ENCODE measurements at regions not wholly inside any gene's neighbourhood (a gene's known extent, or its start where the extent isn't known, plus 50 kb on each side); places are given as distances from the start of the nearest gene placed in this dataset.

DNA sequence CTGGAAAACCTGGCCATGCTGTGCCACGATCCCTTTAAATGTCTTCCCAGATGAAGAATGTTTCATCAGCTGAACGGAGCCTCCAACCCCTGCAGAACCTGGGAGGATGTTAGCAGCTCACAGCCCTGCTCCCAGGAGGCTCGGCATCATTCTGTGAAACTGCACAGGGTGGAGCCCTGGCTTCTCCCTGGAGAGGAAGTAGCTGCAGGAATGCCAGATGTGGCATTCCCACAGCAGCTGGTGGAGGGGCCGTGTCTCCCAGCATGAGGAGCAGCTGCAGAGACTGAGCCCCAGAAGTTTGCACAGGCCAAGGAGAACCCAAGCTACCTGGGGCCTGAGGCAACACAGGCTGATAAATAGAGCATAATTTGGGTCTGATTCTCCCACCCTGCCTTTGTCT, 165.8 kb upstream of the MAP3K1 start:
- H3K27me3 ChIP-seq, result no peaks in the 10 kb centered on the region
- no peak for DNase-seq
- H3K36me3 ChIP-seq, result no peaks in the 10 kb centered on the region
- intact Hi-C loops (cut with DNase I), result no loop called here
- no peak for ATAC-seq
- H3K4me3 ChIP-seq, result no peak overlapping the region
- TF ChIP-seq, protein P1, sequence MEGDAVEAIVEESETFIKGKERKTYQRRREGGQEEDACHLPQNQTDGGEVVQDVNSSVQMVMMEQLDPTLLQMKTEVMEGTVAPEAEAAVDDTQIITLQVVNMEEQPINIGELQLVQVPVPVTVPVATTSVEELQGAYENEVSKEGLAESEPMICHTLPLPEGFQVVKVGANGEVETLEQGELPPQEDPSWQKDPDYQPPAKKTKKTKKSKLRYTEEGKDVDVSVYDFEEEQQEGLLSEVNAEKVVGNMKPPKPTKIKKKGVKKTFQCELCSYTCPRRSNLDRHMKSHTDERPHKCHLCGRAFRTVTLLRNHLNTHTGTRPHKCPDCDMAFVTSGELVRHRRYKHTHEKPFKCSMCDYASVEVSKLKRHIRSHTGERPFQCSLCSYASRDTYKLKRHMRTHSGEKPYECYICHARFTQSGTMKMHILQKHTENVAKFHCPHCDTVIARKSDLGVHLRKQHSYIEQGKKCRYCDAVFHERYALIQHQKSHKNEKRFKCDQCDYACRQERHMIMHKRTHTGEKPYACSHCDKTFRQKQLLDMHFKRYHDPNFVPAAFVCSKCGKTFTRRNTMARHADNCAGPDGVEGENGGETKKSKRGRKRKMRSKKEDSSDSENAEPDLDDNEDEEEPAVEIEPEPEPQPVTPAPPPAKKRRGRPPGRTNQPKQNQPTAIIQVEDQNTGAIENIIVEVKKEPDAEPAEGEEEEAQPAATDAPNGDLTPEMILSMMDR (IDR thresholded peaks at IDR 0.05), result no peak
- peaks cover 0 to 6% of the 10 kb centered on the region in 2 donors for H3K4me1 ChIP-seq
- no peak overlapping the region for H3K27ac ChIP-seq
- H3K9me3 ChIP-seq, result no peaks in the 10 kb centered on the region

DNA sequence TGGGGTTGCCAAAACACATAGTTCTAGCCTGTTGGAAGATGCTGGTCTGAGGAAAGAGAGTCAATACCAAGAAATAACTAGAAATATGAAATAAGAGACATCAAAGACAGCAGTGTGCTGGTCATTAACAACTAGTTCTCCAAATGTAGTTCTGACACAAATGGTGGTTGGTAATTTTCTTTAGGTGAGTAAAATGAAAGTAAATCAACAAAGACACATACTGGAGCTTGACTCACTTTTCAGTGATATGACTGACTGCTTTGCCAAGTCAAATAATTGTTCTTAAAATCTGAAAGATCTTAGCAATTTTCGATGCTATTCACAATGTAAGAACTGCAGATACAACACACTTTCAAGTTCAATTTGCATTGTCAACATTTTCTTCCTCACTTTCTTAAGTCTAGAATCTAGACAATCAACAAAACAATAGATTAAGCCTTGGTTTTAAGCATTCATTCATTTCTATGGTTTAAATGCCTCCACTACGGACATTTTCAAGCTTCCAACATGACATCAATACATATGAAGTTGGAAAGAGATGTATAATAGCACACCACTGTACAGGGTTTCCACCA, 166.8 kb upstream of the MAP3K1 start:
- no peak for ATAC-seq
- H3K36me3 ChIP-seq, result no peaks in the 10 kb centered on the region
- no peak overlapping the region for H3K27ac ChIP-seq
- H3K4me3 ChIP-seq, result no peak overlapping the region
- TF ChIP-seq, protein P1 (IDR thresholded peaks at IDR 0.05), result no peak
- peaks cover 0 to 6% of the 10 kb centered on the region in 2 donors for H3K4me1 ChIP-seq
- H3K9me3 ChIP-seq, result no peaks in the 10 kb centered on the region
- no peak for DNase-seq
- intact Hi-C loops (cut with DNase I), result no loop called here
- no peaks in the 10 kb centered on the region for H3K27me3 ChIP-seq

DNA sequence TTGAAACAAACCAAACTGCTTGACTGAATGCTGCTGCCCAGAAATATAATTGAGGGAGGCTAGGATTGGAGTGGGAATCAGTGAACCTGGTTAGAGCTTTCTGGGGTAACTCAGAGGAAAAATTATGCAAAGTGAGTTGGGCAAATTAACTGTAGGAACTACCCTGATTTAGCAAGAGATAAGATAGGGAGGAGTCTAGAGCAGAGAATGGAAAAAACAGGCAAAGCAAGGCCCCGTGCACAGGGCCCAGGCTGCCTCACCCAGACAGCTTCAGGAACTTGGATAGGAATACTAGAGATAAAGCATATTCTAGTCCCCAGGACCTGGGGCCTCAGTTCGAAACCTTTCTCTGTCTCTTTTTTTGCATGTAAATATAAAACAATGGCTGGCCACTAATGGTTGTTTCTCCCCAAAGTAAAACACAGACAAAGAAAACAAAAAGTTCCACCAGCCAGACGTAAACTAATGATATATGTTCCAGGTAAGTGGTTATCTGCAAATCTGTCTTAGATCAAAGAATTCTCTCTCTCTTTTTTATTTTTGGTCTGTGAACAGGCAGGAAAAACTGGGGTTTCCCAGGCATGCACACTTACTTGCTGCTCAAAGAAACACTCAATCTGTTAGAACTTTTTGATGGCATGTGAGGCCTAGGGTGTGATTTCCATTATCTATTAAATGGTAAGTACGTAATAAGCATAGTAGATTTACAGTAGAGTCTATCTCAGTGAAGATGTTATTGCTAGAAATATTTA, 168.1 kb upstream of the MAP3K1 start:
- intact Hi-C loops (cut with DNase I), result no loop called here
- H3K4me1 ChIP-seq, result peaks cover 0 to 6% of the 10 kb centered on the region in 2 donors
- ATAC-seq (no peak), DNase-seq (no peak)
- no peaks in the 10 kb centered on the region for H3K36me3 ChIP-seq
- no peaks in the 10 kb centered on the region for H3K27me3 ChIP-seq
- H3K27ac ChIP-seq, result no peak overlapping the region
- no peaks in the 10 kb centered on the region for H3K9me3 ChIP-seq
- H3K4me3 ChIP-seq, result no peak overlapping the region
- TF ChIP-seq, protein P1 (IDR thresholded peaks at IDR 0.05), result no peak

DNA sequence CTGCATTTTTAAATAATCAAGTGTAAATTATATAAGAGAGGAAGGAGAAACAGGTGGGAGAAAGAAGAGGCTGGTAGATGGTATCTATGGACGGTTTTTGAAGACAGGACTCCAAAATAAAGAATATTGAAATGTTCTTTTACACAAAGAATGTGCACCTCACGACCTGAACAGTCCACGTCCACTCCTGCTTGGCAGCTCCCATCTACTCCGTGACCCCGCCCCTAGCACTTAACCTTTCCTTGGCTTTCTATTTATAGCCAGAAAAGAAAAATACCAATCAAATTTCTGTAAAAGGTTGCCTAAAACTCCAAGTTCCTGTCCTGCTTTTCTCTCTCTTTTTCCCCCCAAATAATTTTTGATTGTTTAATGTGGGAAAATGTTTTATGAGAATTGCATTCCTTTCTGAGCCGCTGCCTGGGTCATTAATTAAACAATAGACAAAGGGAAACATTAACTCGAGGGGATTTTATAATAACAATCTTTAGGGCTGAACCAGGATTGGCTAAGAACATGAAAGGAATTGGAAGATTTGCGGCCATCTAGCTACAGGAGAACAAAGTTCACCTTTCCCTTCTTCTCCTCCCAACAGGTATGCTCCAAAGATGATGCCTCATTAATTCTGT, 173.6 kb upstream of the MAP3K1 start:
- H3K27ac ChIP-seq, result no peak overlapping the region
- H3K4me1 ChIP-seq, result peaks cover 8 to 25% of the 10 kb centered on the region in 2 donors
- H3K9me3 ChIP-seq, result no peaks in the 10 kb centered on the region
- ATAC-seq (peak; percentile 58), DNase-seq (no peak)
- no peak overlapping the region for H3K4me3 ChIP-seq
- no peaks in the 10 kb centered on the region for H3K36me3 ChIP-seq
- TF ChIP-seq, protein P1 (IDR thresholded peaks at IDR 0.05), result no peak
- H3K27me3 ChIP-seq, result no peaks in the 10 kb centered on the region
- intact Hi-C loops (cut with DNase I), result no loop called here

DNA sequence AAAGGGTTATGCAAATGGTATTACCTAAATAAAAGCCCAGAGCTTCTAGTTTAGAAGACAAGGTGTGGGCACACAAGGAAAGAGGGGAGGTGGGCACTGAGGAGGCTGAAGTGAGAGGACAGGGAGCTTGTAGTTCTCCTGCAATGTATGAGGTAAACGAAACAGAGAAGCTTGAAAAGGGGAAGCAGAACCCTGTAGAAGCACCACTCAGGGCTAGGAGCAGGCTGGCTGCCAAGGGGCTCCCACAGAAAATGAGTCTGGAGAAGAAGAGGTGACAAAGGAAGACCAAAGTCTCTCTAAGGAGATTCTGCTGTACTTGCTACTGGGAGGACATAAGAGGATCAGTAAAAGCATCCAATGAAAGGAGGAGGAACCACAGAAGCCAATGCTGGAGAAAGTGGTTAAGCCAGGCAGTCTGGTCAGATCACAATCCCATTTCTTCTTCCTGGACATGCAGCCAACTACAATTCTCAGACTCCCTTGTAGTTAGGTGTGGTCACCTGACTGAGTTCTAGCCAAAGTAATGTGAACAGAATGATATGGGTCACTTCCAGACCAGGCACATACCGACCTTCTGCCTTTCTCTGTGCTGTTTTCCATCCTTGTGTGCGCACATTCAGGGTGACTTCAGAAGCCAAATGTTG, 174.5 kb upstream of the MAP3K1 start:
- intact Hi-C loops (cut with DNase I), result no loop called here
- H3K4me1 ChIP-seq, result peaks cover 8 to 25% of the 10 kb centered on the region in 2 donors
- no peak overlapping the region for H3K4me3 ChIP-seq
- no peaks in the 10 kb centered on the region for H3K9me3 ChIP-seq
- ATAC-seq, result peak; percentile 58
- TF ChIP-seq, protein P1 (IDR thresholded peaks at IDR 0.05), result no peak
- no peaks in the 10 kb centered on the region for H3K27me3 ChIP-seq
- DNase-seq, result peak in 2 of 4 donors; percentile 65 to 79
- no peaks in the 10 kb centered on the region for H3K36me3 ChIP-seq
- no peak overlapping the region for H3K27ac ChIP-seq

Measured in left lung (tissue), 4 donors.